ENCODE measurements at regions not wholly inside any gene's neighbourhood (a gene's known extent, or its start where the extent isn't known, plus 50 kb on each side); places are given as distances from the start of the nearest gene placed in this dataset.

GRCh38 chr16:74199066-74199841, 97.4 kb upstream of the PSMD7 start (continued):
- TF ChIP-seq NFYB (IDR thresholded peaks at IDR 0.05; ENCODE audit: insufficient read depth, low read depth, low read length) (no peak), POU2F2 (IDR thresholded peaks at IDR 0.05; ENCODE audit: borderline replicate concordance, low read depth, low read length) (no peak), YY1 (IDR thresholded peaks at IDR 0.05; ENCODE audit: low read depth, low read length) (no peak), TCF3 (IDR thresholded peaks at IDR 0.05; ENCODE audit: borderline replicate concordance, insufficient read depth, low read depth, low read length) (no peak), MLLT1 (IDR thresholded peaks at IDR 0.05) (no peak), PAX5 (IDR thresholded peaks at IDR 0.05; ENCODE audit: borderline replicate concordance, low read depth, low read length) (no peak), CTCF (IDR thresholded peaks at IDR 0.05 in 2 of 3, conservative IDR thresholded peaks at IDR 0.05 in 1 of 3; ENCODE audit: control insufficient read depth in 2 of 3, extremely low read depth in 1 of 3, insufficient read depth in 1 of 3, low read depth in 3 of 3, low read length in 3 of 3) (no peak), DPF2 (IDR thresholded peaks at IDR 0.05) (no peak), EZH2 (IDR thresholded peaks at IDR 0.05; ENCODE audit: borderline replicate concordance, control insufficient read depth, low read depth, low read length) (no peak), SKIL (IDR thresholded peaks at IDR 0.05; ENCODE audit: low read depth, poor library complexity, severe bottlenecking) (no peak)
